OCI-LY7 (cell line): ENCODE measurements at regions not wholly inside any gene's neighbourhood (a gene's known extent, or its start where the extent isn't known, plus 50 kb on each side); places are given as distances from the start of the nearest gene placed in this dataset.

ENCODE experiments used
- BruUV-seq: library from RNA; stranded (reverse); fragments of 400-500 nt; replicated peaks from 2 replicates; lab custom pipeline; 2021; lab: Mats Ljungman, UMichigan
- CTCF ChIA-PET: fragments of 300-600 bp; sonication (Branson Sonifier 250); formaldehyde crosslinking; loops from one replicate; lab custom pipeline; 2022; ENCODE audit warnings: antibody characterized with exemption; ENCODE audit not compliant: unreplicated experiment; lab: Charles Lee
- POLR2A ChIA-PET: fragments of 300-600 bp; sonication (Branson Sonifier 250); formaldehyde crosslinking; loops from one replicate; lab custom pipeline; 2022; ENCODE audit warnings: antibody characterized with exemption; lab: Charles Lee
- DNase-seq: peaks from one replicate; pipeline ENCODE4 v3.0.0-alpha.2; 2015; ENCODE audit warnings: low spot score
- H2AFZ ChIP-seq: fragments of 200-600 bp; sonication (generic), shearing (Covaris generic); 2 replicates; pipeline ENCODE4 v1.6.1; 2014; ENCODE audit warnings: mild to moderate bottlenecking, antibody characterized with exemption, low read length, moderate library complexity
- H3K27ac ChIP-seq: fragments of 200-600 bp; sonication (generic); 2 replicates; pipeline ENCODE4 v1.5.1; 2014; ENCODE audit warnings: mixed run types, low read depth, mild to moderate bottlenecking, moderate library complexity, low read length, inconsistent platforms; ENCODE audit not compliant: poor library complexity, severe bottlenecking
- H3K36me3 ChIP-seq: fragments of 200-600 bp; sonication (generic); 2 replicates; pipeline ENCODE4 v1.6.1; 2014; ENCODE audit warnings: mild to moderate bottlenecking, antibody characterized with exemption, low read length, moderate library complexity, mixed read lengths; ENCODE audit not compliant: insufficient read depth
- H3K4me1 ChIP-seq: fragments of 200-600 bp; sonication (generic); 2 replicates; pipeline ENCODE4 v1.5.1; 2014; ENCODE audit warnings: mild to moderate bottlenecking, low read length; ENCODE audit not compliant: insufficient read depth, poor library complexity, severe bottlenecking
- H3K4me2 ChIP-seq: fragments of 200-600 bp; sonication (generic); 2 replicates; pipeline ENCODE4 v1.6.1; 2014; ENCODE audit warnings: mild to moderate bottlenecking, low read length
- H3K4me3 ChIP-seq: fragments of 200-600 bp; sonication (generic); 2 replicates; pipeline ENCODE4 v1.5.1; 2014; ENCODE audit warnings: mild to moderate bottlenecking, low read depth, low read length; ENCODE audit not compliant: poor library complexity, severe bottlenecking
- H3K79me2 ChIP-seq: fragments of 200-600 bp; sonication (generic); 2 replicates; pipeline ENCODE4 v1.6.1; 2016; ENCODE audit warnings: low read depth, mild to moderate bottlenecking, low read length, moderate library complexity, mixed read lengths; ENCODE audit not compliant: insufficient read depth
- H3K9me2 ChIP-seq: fragments of 200-600 bp; sonication (generic); 2 replicates; pipeline ENCODE4 v1.6.1; 2016; ENCODE audit warnings: mild to moderate bottlenecking, low read length, mixed read lengths; ENCODE audit not compliant: insufficient read depth
- H3K9me3 ChIP-seq: fragments of 200-600 bp; sonication (generic); 2 replicates; pipeline ENCODE4 v1.6.1; 2014; ENCODE audit warnings: mild to moderate bottlenecking, mixed run types, low read length, mixed read lengths
- H4K20me1 ChIP-seq: fragments of 200-600 bp; sonication (generic); 2 replicates; pipeline ENCODE4 v1.6.1; 2014; ENCODE audit warnings: mild to moderate bottlenecking, antibody characterized with exemption, low read length, moderate library complexity, mixed read lengths; ENCODE audit not compliant: insufficient read depth
- EZH2phosphoT487 ChIP-seq: fragments of 200-600 bp; sonication (generic); IDR thresholded peaks from 2 replicates; pipeline ENCODE4 v1.6.1; 2018; ENCODE audit warnings: low read depth, borderline replicate concordance, mild to moderate bottlenecking, mixed run types, antibody characterized with exemption, low read length, moderate library complexity, mixed read lengths
- intact Hi-C: fragments of 100-400 bp; cut with micrococcal nuclease; formaldehyde crosslinking; loops from one replicate; pipeline ENCODE4 v1.10.0; 2022; ENCODE audit not compliant: unreplicated experiment
- TF ChIP-seq, protein P1 (sequence below): fragments of 200-600 bp; sonication (generic); conservative IDR thresholded peaks from 2 replicates; pipeline ENCODE4 v1.5.1; 2014; ENCODE audit warnings: mild to moderate bottlenecking, antibody characterized with exemption, low read length, moderate library complexity, mixed read lengths

DNA sequence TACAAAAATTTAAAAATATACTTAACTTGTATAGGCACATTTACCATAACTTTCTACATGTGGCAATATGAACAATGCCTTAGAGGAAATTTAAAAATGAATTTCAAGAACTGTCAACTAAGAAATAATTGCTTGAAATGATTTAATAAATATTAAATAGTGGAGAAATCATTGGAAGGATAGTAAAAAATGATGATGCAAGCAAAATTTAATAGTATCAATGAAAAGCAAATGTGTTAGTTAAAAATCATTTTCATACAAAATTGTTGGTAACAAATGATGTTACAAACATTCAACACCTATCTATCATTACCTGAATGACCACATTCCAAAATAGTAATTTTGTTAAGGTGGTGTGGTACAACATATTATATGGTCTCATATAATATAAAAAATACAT, 331.0 kb downstream of the HAO1 start:
- TF ChIP-seq, protein P1, sequence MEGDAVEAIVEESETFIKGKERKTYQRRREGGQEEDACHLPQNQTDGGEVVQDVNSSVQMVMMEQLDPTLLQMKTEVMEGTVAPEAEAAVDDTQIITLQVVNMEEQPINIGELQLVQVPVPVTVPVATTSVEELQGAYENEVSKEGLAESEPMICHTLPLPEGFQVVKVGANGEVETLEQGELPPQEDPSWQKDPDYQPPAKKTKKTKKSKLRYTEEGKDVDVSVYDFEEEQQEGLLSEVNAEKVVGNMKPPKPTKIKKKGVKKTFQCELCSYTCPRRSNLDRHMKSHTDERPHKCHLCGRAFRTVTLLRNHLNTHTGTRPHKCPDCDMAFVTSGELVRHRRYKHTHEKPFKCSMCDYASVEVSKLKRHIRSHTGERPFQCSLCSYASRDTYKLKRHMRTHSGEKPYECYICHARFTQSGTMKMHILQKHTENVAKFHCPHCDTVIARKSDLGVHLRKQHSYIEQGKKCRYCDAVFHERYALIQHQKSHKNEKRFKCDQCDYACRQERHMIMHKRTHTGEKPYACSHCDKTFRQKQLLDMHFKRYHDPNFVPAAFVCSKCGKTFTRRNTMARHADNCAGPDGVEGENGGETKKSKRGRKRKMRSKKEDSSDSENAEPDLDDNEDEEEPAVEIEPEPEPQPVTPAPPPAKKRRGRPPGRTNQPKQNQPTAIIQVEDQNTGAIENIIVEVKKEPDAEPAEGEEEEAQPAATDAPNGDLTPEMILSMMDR: no peak
- TF ChIP-seq EZH2phosphoT487: no peak
- Histone ChIP-seq H3K4me3 (no peak overlapping the region), H3K79me2 (no peaks in the 10 kb centered on the region), H3K4me1 (no peaks in the 10 kb centered on the region), H3K36me3 (no peaks in the 10 kb centered on the region), H3K4me2 (no peak overlapping the region), H3K9me2 (no peaks in the 10 kb centered on the region), H3K9me3 (no peaks in the 10 kb centered on the region; the same call in 1 of the 2 replicates), H3K27ac (no peak overlapping the region), H4K20me1 (no peaks in the 10 kb centered on the region), H2AFZ (no peak overlapping the region)
- intact Hi-C loops: no loop called here
- no TSS peak for BruUV-seq
- CTCF ChIA-PET: no interaction called here
- POLR2A ChIA-PET: interaction anchor here (1.2 kb wide), 1 partner anchor 9 kb away, joined by 4 read pairs; no protein-coding TSS in a partner anchor
- no peak for DNase-seq

DNA sequence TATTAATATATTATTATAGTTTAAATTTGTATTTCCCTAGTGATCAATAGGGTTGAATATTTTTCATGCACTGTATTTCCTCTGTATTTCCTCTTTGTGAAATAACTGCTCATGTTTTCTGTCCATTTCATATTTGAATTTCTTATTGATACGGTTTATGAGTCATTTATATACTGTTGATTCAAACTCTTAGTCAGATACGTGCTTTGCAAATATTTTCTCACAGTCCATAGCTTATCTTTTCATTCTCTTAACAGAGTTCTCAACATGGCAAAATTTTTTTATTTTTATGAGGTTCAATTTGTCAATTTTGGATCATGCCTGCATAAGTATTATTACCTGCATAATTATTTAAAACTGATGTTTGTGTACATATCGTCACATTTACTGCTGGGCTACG, 329.6 kb downstream of the HAO1 start:
- no peak overlapping the region for H3K4me2 ChIP-seq
- intact Hi-C loops: loop anchor here (10.0 kb wide), 1 partner anchor 244 kb away; no protein-coding TSS in a partner anchor
- DNase-seq: no peak
- H4K20me1 ChIP-seq: no peaks in the 10 kb centered on the region
- no peaks in the 10 kb centered on the region for H3K9me2 ChIP-seq
- no peaks in the 10 kb centered on the region; the same call in 1 of the 2 replicates for H3K9me3 ChIP-seq
- H3K4me3 ChIP-seq: no peak overlapping the region
- TF ChIP-seq, protein P1: no peak
- TF ChIP-seq EZH2phosphoT487: no peak
- POLR2A ChIA-PET: no interaction called here
- no peaks in the 10 kb centered on the region for H3K79me2 ChIP-seq
- no peaks in the 10 kb centered on the region for H3K36me3 ChIP-seq
- H3K4me1 ChIP-seq: no peaks in the 10 kb centered on the region
- BruUV-seq: no TSS peak
- CTCF ChIA-PET: no interaction called here
- H2AFZ ChIP-seq: no peak overlapping the region
- no peak overlapping the region for H3K27ac ChIP-seq

DNA sequence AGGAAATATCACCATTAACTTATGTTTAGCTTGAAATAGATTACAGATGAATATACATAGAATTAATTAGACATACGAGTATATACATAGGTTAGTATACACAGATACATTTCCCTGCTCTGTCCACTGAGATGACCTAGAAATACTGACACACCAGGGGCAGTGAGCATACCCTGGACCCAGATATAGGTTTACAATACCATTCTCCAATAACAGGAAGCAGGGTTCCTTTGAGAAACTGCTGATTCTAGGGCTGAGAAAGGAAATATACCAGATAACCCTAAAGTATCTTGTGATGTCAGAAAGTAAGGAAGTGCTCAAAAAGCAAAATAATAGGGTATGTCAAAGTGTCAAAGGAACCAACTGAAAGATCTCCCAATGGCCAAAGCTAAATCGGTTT, 322.5 kb downstream of the HAO1 start:
- DNase-seq: no peak
- Histone ChIP-seq H3K9me2 (no peaks in the 10 kb centered on the region), H4K20me1 (no peaks in the 10 kb centered on the region), H3K4me1 (no peaks in the 10 kb centered on the region), H3K4me2 (no peak overlapping the region), H3K27ac (no peak overlapping the region), H3K36me3 (no peaks in the 10 kb centered on the region), H3K79me2 (no peaks in the 10 kb centered on the region), H2AFZ (peak overlapping the region; percentile 42; the same call in 1 of the 2 replicates), H3K9me3 (no peaks in the 10 kb centered on the region; the same call in 1 of the 2 replicates), H3K4me3 (no peak overlapping the region)
- ChIA-PET POLR2A (interaction anchor here (0.6 kb wide), 1 partner anchor 700 kb away, joined by 3 read pairs; no protein-coding TSS in a partner anchor), CTCF (no interaction called here)
- no TSS peak for BruUV-seq
- no peak for TF ChIP-seq EZH2phosphoT487
- TF ChIP-seq, protein P1: no peak
- intact Hi-C loops: loop anchor here (10.0 kb wide), 1 partner anchor 237 kb away; no protein-coding TSS in a partner anchor
